K562 (cell line): ENCODE measurements at regions not wholly inside any gene's neighbourhood (a gene's known extent, or its start where the extent isn't known, plus 50 kb on each side); places are given as distances from the start of the nearest gene placed in this dataset.
A peak's percentile ranks its signal among the peaks of the same experiment; 100 is the strongest.
"Not testable (repeated sequence)": the region's sequence is repeated elsewhere in the genome, so short reads cannot be mapped to it uniquely, and the experiment has no call there.

Experiments
- ATAC-seq: fragments of 200-7000 bp; cut with Tn5 transposase; 3 replicates; pipeline ENCODE4 v1.9.1; 2020; ENCODE audit warnings: moderate library complexity
- BruUV-seq: library from RNA; stranded (reverse); fragments of 400-500 nt; replicated peaks from 2 replicates; lab custom pipeline; 2021; lab: Mats Ljungman, UMichigan
- CTCF ChIA-PET: fragments of 300-600 bp; formaldehyde crosslinking; extraction: SDS; loops from one replicate; lab custom pipeline; 2021; ENCODE audit warnings: low intra/inter-chr PET ratio; lab: Yijun Ruan, JAX
- POLR2A ChIA-PET: fragments of 300-600, 350-650 bp; sonication (Branson Sonifier 250); formaldehyde crosslinking; extraction: SDS; loops from one replicate; lab custom pipeline; 2021; ENCODE audit warnings: antibody characterized with exemption, inconsistent platforms; lab: Yijun Ruan, JAX
- DNase-seq, 4 experiments: peaks; one replicate each; pipeline versions ENCODE4 v3.0.0 to v3.0.0-alpha.2; 2011 to 2018; ENCODE audit warnings: low spot score in 3 of 4, mixed read lengths in 3 of 4; ENCODE audit errors: extremely low read depth in 1 of 4
- FAIRE-seq: peaks from 2 replicates; lab custom pipeline; 2011; peaks lifted over from hg19 to GRCh38; lab: Jason Lieb, UNC
- H2AFZ ChIP-seq: 2 replicates; pipeline ENCODE4 v1.6.0; 2011; ENCODE audit warnings: low read depth, low read length, control low read depth, inconsistent platforms
- H3K27ac ChIP-seq: fragments of 200-600 bp; 3 replicates; pipeline ENCODE4 v1.8.0; 2011; ENCODE audit warnings: low read depth, mild to moderate bottlenecking, control low read depth, inconsistent platforms, low read length, moderate library complexity, mixed read lengths; ENCODE audit errors: extremely low read depth
- H3K27me3 ChIP-seq, 2 experiments: fragments of 300-600 bp in 1 of 2; 2 replicates in 1 of 2; 3 replicates in 1 of 2; pipeline versions ENCODE4 v1.6.0 to v1.8.0; 2011; ENCODE audit warnings: inconsistent platforms in 2 of 2, low read length in 2 of 2, mild to moderate bottlenecking in 1 of 2, mixed read lengths in 1 of 2, moderate library complexity in 1 of 2; ENCODE audit not compliant: control insufficient read depth in 2 of 2, insufficient read depth in 2 of 2
- H3K36me3 ChIP-seq: fragments of 300-600 bp; 3 replicates; pipeline ENCODE4 v1.8.0; 2011; ENCODE audit warnings: mild to moderate bottlenecking, low read length, inconsistent platforms; ENCODE audit not compliant: control insufficient read depth, insufficient read depth
- H3K4me1 ChIP-seq, 2 experiments: fragments of 200-600 bp in 1 of 2; replicated peaks in 1 of 2; 2 replicates in 1 of 2; 3 replicates in 1 of 2; pipeline versions ENCODE4 v1.5.1 to v1.8.0; 2011; ENCODE audit warnings: inconsistent platforms in 2 of 2, low read length in 2 of 2, mild to moderate bottlenecking in 1 of 2, mixed read lengths in 1 of 2, moderate library complexity in 1 of 2; ENCODE audit not compliant: control insufficient read depth in 2 of 2, insufficient read depth in 2 of 2
- H3K4me2 ChIP-seq: 2 replicates; pipeline ENCODE4 v1.6.1; 2011; ENCODE audit warnings: low read length, control low read depth, inconsistent platforms, mixed read lengths; ENCODE audit not compliant: insufficient read depth
- H3K4me3 ChIP-seq: fragments of 200-600 bp; sonication (generic), shearing (Covaris generic); 2 replicates; pipeline ENCODE4 v1.5.1; 2016; ENCODE audit warnings: control low read depth, inconsistent platforms
- H3K79me2 ChIP-seq: fragments of 200-600 bp; 3 replicates; pipeline ENCODE4 v1.8.0; 2011; ENCODE audit warnings: low read length, inconsistent platforms; ENCODE audit not compliant: control insufficient read depth, insufficient read depth
- H3K9ac ChIP-seq, 2 experiments: 2 replicates each; pipeline versions ENCODE4 v1.6.0 to v1.6.1; 2011; ENCODE audit warnings: low read depth in 2 of 2, low read length in 2 of 2, control low read depth in 1 of 2, inconsistent platforms in 1 of 2, mild to moderate bottlenecking in 1 of 2, mixed read lengths in 1 of 2; ENCODE audit not compliant: insufficient read depth in 1 of 2
- H3K9me1 ChIP-seq: one replicate; pipeline ENCODE4 v1.6.0; 2011; ENCODE audit warnings: inconsistent platforms, mild to moderate bottlenecking, low read length, moderate library complexity; ENCODE audit not compliant: control insufficient read depth, insufficient read depth
- H3K9me3 ChIP-seq: replicated peaks from 2 replicates; pipeline ENCODE4 v1.5.1; 2011; ENCODE audit warnings: low read depth, low read length, inconsistent platforms; ENCODE audit not compliant: control insufficient read depth, insufficient read depth
- H4K20me1 ChIP-seq: replicated peaks from 2 replicates; pipeline ENCODE4 v1.6.1; 2011; ENCODE audit warnings: low read length, inconsistent platforms, mixed read lengths; ENCODE audit not compliant: control insufficient read depth, insufficient read depth
- CBX8 ChIP-seq: fragments of 200-600 bp; sonication (generic); IDR thresholded peaks from 2 replicates; pipeline ENCODE4 v1.6.1; 2012; ENCODE audit warnings: borderline replicate concordance, mixed run types, low read depth, mild to moderate bottlenecking, moderate library complexity, mixed read lengths, low read length, control low read depth, inconsistent platforms; ENCODE audit not compliant: poor library complexity, severe bottlenecking; ENCODE audit errors: extremely low read depth
- GABPA ChIP-seq: fragments of 200-800 bp; sonication (Bioruptor generic); conservative IDR thresholded peaks from 2 replicates; pipeline ENCODE4 v1.6.1; 2016; ENCODE audit warnings: low read depth, missing genetic modification characterization, missing compliant biosample characterization
- ZNF12 ChIP-seq: sonication (generic); formaldehyde crosslinking; IDR thresholded peaks from 2 replicates; pipeline ENCODE4 v1.4.0; 2020; ENCODE audit warnings: mild to moderate bottlenecking, missing genetic modification reagents
- ZNF778 ChIP-seq: fragments of 450-650 bp; formaldehyde crosslinking; IDR thresholded peaks from 2 replicates; pipeline ENCODE4 v1.4.0; 2020; ENCODE audit warnings: mild to moderate bottlenecking, moderate library complexity
- WGBS: fragments of 100-300 bp; shearing (Covaris generic); methylation state at CpG from one replicate; pipeline ENCODE4 v1.1.6; 2016; ENCODE audit warnings: low coverage, mixed read lengths; ENCODE audit not compliant: insufficient coverage; ENCODE audit errors: missing lambda C conversion rate; 5-methylcytosine and 5-hydroxymethylcytosine counted together
- in situ Hi-C: fragments of 300-500 bp; cut with MboI; formaldehyde crosslinking; loops from 4 replicates; pipeline ENCODE4 v1.15.0; 2018; ENCODE audit warnings: inconsistent platforms, mixed read lengths
- intact Hi-C: fragments of 100-400 bp; cut with micrococcal nuclease; formaldehyde crosslinking; loops from 2 replicates; pipeline ENCODE4 v1.14.2; 2022
- TF ChIP-seq, protein P1 (sequence below): sonication (generic); formaldehyde crosslinking; IDR thresholded peaks from 2 replicates; pipeline ENCODE4 v1.8.1; 2023; ENCODE audit warnings: mild to moderate bottlenecking, missing genetic modification reagents

DNA sequence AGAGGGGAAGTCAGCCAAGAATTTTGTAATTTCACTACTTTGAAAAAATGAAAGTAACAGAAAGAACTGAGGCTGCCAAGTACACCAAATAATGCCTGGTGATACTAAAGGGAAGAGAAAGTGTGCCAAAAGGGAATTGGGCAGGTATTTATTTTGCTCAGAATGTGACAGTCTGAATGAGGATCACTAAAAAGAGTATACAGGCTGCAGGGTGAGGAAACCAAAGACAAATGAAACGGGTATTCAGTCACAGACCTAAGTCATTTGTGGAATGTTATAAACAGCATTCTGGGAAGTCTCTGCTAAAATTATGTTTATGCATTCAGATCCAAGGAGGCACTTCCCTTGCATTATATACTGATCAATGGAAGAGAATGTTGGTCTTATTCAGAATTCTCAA lies 418.6 kb upstream of the SLC39A10 start:
- TF ChIP-seq, protein P1, sequence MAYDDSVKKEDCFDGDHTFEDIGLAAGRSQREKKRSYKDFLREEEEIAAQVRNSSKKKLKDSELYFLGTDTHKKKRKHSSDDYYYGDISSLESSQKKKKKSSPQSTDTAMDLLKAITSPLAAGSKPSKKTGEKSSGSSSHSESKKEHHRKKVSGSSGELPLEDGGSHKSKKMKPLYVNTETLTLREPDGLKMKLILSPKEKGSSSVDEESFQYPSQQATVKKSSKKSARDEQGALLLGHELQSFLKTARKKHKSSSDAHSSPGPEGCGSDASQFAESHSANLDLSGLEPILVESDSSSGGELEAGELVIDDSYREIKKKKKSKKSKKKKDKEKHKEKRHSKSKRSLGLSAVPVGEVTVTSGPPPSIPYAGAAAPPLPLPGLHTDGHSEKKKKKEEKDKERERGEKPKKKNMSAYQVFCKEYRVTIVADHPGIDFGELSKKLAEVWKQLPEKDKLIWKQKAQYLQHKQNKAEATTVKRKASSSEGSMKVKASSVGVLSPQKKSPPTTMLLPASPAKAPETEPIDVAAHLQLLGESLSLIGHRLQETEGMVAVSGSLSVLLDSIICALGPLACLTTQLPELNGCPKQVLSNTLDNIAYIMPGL (CRISPR knock-in tag) = no peak
- TF ChIP-seq ZNF778 (no peak), ZNF12 (CRISPR knock-in tag) (no peak), GABPA (tag) (no peak), CBX8 (no peak)
- ChIA-PET CTCF (no interaction called here), POLR2A (interaction anchor here (1.5 kb wide), 1 partner anchor 32 kb away, joined by 3 read pairs; no protein-coding TSS in a partner anchor)
- Histone ChIP-seq H3K9ac (no peak overlapping the region), H3K4me2 (no peak overlapping the region), H3K27ac (no peak overlapping the region), H3K4me1 (no peaks in the 10 kb centered on the region), H2AFZ (no peak overlapping the region), H4K20me1 (no peaks in the 10 kb centered on the region), H3K9me3 (no peaks in the 10 kb centered on the region), H3K36me3 (no peaks in the 10 kb centered on the region), H3K79me2 (no peaks in the 10 kb centered on the region), H3K9me1 (no peaks in the 10 kb centered on the region), H3K4me3 (no peak overlapping the region), H3K27me3 (no peaks in the 10 kb centered on the region)
- 0% methylated on average over 1 of the region's 1 CpG for WGBS
- FAIRE-seq (no peak), ATAC-seq (no peak), DNase-seq (no peak)
- intact Hi-C loops = no loop called here
- BruUV-seq = no TSS peak
- in situ Hi-C loops = no loop called here

DNA sequence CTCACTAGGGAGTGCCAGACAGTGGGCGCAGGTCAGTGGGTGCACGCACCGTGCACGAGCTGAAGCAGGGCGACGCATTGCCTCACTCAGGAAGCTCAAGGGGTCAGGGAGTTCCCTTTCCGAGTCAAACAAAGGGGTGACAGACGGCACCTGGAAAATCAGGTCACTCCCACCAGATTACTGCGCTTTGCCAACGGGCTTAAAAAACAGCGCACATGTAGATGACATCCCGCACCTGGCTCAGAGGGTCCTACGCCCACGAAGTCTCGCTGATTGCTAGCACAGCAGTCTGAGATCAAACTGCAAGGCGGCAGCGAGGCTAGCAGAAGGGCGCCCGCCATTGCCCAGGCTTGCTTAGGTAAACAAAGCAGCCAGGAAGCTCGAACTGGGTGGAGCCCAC lies 428.5 kb upstream of the SLC39A10 start:
- CTCF ChIA-PET, H3K27ac ChIP-seq, H3K4me1 ChIP-seq, intact Hi-C loops, H4K20me1 ChIP-seq, H3K36me3 ChIP-seq, H3K27me3 ChIP-seq, ATAC-seq, H3K9me1 ChIP-seq, H3K79me2 ChIP-seq, H3K4me2 ChIP-seq, DNase-seq, FAIRE-seq, in situ Hi-C loops, POLR2A ChIA-PET, H3K9me3 ChIP-seq, H3K9ac ChIP-seq, BruUV-seq, H3K4me3 ChIP-seq: not testable (repeated sequence)
- 0 out of 2 replicates have a peak overlapping the region, but pooled peaks have one; percentile 24 for H2AFZ ChIP-seq
- WGBS = 20% methylated on average over 15 of the region's 20 CpGs
